ENCODE measurements at regions not wholly inside any gene's neighbourhood (a gene's known extent, or its start where the extent isn't known, plus 50 kb on each side); places are given as distances from the start of the nearest gene placed in this dataset.
"Not testable (repeated sequence)": the region's sequence is repeated elsewhere in the genome, so short reads cannot be mapped to it uniquely, and the experiment has no call there.

GRCh38 chr4:29058531-29058930 is 1661.6 kb upstream of the PCDH7 start:
- no peak for DNase-seq

GRCh38 chr4:29066861-29067260 is 1653.3 kb upstream of the PCDH7 start:
- no peak for DNase-seq

GRCh38 chr4:29073571-29073970 is 1646.6 kb upstream of the PCDH7 start:
- no peak for DNase-seq

GRCh38 chr4:29075366-29075765 is 1644.8 kb upstream of the PCDH7 start:
- DNase-seq = no peak

GRCh38 chr4:29079260-29079659 is 1640.9 kb upstream of the PCDH7 start:
- DNase-seq = no peak

- DNase-seq = no peak
Observed at GRCh38 chr4:29081234-29081955, 1638.8 kb upstream of the PCDH7 start.

GRCh38 chr4:29082684-29083083 is 1637.5 kb upstream of the PCDH7 start:
- DNase-seq = no peak

- DNase-seq = no peak
Observed at GRCh38 chr4:29085748-29086147, 1634.4 kb upstream of the PCDH7 start.

GRCh38 chr4:29104694-29105093 is 1615.5 kb upstream of the PCDH7 start:
- no peak for DNase-seq

- no peak for DNase-seq
Observed at GRCh38 chr4:29113960-29114359, 1606.2 kb upstream of the PCDH7 start.

- not testable (repeated sequence) for DNase-seq
Observed at GRCh38 chr4:29117231-29117722, 1602.9 kb upstream of the PCDH7 start.

GRCh38 chr4:29121586-29121985 is 1598.6 kb upstream of the PCDH7 start:
- no peak for DNase-seq

- DNase-seq = no peak
Observed at GRCh38 chr4:29128810-29129209, 1591.4 kb upstream of the PCDH7 start.

GRCh38 chr4:29131304-29131703 is 1588.9 kb upstream of the PCDH7 start:
- DNase-seq = no peak

- DNase-seq = no peak
Observed at GRCh38 chr4:29142708-29143107, 1577.5 kb upstream of the PCDH7 start.

- no peak for DNase-seq
Observed at GRCh38 chr4:29151584-29151983, 1568.6 kb upstream of the PCDH7 start.

- no peak for DNase-seq
Observed at GRCh38 chr4:29153642-29154041, 1566.5 kb upstream of the PCDH7 start.

- no peak for DNase-seq
Observed at GRCh38 chr4:29175291-29175690, 1544.9 kb upstream of the PCDH7 start.

- DNase-seq = no peak
Observed at GRCh38 chr4:29199025-29199424, 1521.1 kb upstream of the PCDH7 start.

- DNase-seq = no peak
Observed at GRCh38 chr4:29199485-29199884, 1520.7 kb upstream of the PCDH7 start.

- DNase-seq = no peak
Observed at GRCh38 chr4:29213020-29213419, 1507.1 kb upstream of the PCDH7 start.

GRCh38 chr4:29220761-29221160 is 1499.4 kb upstream of the PCDH7 start:
- no peak for DNase-seq

GRCh38 chr4:29224911-29225310 is 1495.3 kb upstream of the PCDH7 start:
- no peak for DNase-seq

- DNase-seq = no peak
Observed at GRCh38 chr4:29240641-29241040, 1479.5 kb upstream of the PCDH7 start.

- DNase-seq = no peak
Observed at GRCh38 chr4:29243054-29243453, 1477.1 kb upstream of the PCDH7 start.
